Astrocyte of the hippocampus (primary cell): ENCODE measurements at regions not wholly inside any gene's neighbourhood (a gene's known extent, or its start where the extent isn't known, plus 50 kb on each side); places are given as distances from the start of the nearest gene placed in this dataset.

ENCODE experiments used
- DNase-seq: peaks from one replicate; pipeline ENCODE4 v3.0.0; 2011; ENCODE audit warnings: low read depth, low spot score

- no peak for DNase-seq
These were observed 249.4 kb downstream of the EPHA4 start for GRCh38 chr2:221322741-221323140.

GRCh38 chr2:221323513-221323912 lies 248.6 kb downstream of the EPHA4 start:
- no peak for DNase-seq

GRCh38 chr2:221330436-221330835 lies 241.7 kb downstream of the EPHA4 start:
- DNase-seq, result no peak

- no peak for DNase-seq
These were observed 237.5 kb downstream of the EPHA4 start for GRCh38 chr2:221334481-221335218.

- no peak for DNase-seq
These were observed 236.8 kb downstream of the EPHA4 start for GRCh38 chr2:221335219-221335752.

- DNase-seq, result no peak
These were observed 235.1 kb downstream of the EPHA4 start for GRCh38 chr2:221336967-221337366.

- DNase-seq, result no peak
These were observed 234.0 kb downstream of the EPHA4 start for GRCh38 chr2:221337957-221338685.

- no peak for DNase-seq
These were observed 229.7 kb downstream of the EPHA4 start for GRCh38 chr2:221342388-221342787.

- no peak for DNase-seq
These were observed 228.6 kb downstream of the EPHA4 start for GRCh38 chr2:221343524-221343923.

- no peak for DNase-seq
These were observed 226.6 kb downstream of the EPHA4 start for GRCh38 chr2:221345516-221345915.

GRCh38 chr2:221346411-221346810 lies 225.7 kb downstream of the EPHA4 start:
- DNase-seq, result no peak

GRCh38 chr2:221347471-221347870 lies 224.6 kb downstream of the EPHA4 start:
- DNase-seq, result no peak

- peak; percentile 16 for DNase-seq
These were observed 221.5 kb downstream of the EPHA4 start for GRCh38 chr2:221350616-221351015.

- no peak for DNase-seq
These were observed 218.9 kb downstream of the EPHA4 start for GRCh38 chr2:221353201-221353600.

GRCh38 chr2:221360312-221360711 lies 211.8 kb downstream of the EPHA4 start:
- DNase-seq, result no peak

- no peak for DNase-seq
These were observed 211.4 kb downstream of the EPHA4 start for GRCh38 chr2:221360742-221361141.

GRCh38 chr2:221361633-221362032 lies 210.5 kb downstream of the EPHA4 start:
- DNase-seq, result no peak

GRCh38 chr2:221364672-221365071 lies 207.4 kb downstream of the EPHA4 start:
- DNase-seq, result no peak
